ENCODE measurements at regions not wholly inside any gene's neighbourhood (a gene's known extent, or its start where the extent isn't known, plus 50 kb on each side); places are given as distances from the start of the nearest gene placed in this dataset.

DNA sequence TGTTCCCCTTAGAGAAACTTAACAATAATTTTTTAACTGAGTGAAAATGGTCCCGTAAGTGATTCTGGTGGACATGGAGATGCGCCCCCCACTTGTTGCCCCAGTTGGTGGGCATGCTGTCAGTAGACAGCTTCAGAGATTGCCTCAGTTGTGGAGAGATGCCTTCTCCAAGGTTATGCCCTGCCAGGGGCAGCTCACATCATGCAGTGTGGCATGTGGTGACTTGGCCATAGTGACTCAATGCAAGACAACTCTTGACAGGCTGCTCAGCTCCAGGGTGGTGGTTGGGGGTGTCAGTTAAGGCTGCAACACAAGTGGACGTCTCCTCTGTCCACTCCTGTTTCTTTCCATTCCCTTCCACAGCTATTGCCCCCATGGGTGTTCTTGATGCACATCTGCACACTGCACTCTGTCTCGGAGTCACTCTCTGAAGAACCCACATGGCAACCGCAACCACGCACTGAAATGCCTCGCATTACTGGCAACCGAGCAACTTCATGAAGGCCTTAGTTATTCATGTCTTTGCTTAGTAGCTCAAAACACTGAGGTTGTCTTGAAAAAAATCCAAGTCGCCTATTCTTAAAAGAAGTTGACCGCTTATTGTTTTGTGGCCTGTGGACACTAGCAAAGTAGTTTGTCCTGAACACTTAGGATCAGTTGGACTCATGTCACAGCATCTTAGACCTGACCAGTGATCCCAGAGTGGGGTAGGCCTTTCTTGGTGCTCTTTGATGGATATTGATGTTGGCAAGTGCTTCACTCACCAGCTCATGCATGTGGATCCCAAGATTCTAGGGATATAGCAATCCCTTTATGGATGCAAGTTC lies 54.8 kb upstream of the USP1 start:
- TF ChIP-seq CTCF (IDR thresholded peaks at IDR 0.05; ENCODE audit: insufficient read depth, low read length, severe bottlenecking) = no peak
- no peak for FAIRE-seq
- Histone ChIP-seq H3K27me3 (ENCODE audit: control insufficient read depth, insufficient read depth, low read length) (no peaks in the 10 kb centered on the region), H3K4me3 (ENCODE audit: low read depth, low read length) (no peak overlapping the region), H3K36me3 (ENCODE audit: control insufficient read depth, insufficient read depth, low read length) (no peaks in the 10 kb centered on the region)
- DNase-seq (ENCODE audit: low read depth) = peak; percentile 69

- FAIRE-seq (no peak), DNase-seq (ENCODE audit: low read depth) (no peak)
- no peak for TF ChIP-seq CTCF (IDR thresholded peaks at IDR 0.05; ENCODE audit: insufficient read depth, low read length, severe bottlenecking)
- H3K4me3 ChIP-seq (ENCODE audit: low read depth, low read length) = no peak overlapping the region
- H3K36me3 ChIP-seq (ENCODE audit: control insufficient read depth, insufficient read depth, low read length) = no peaks in the 10 kb centered on the region
- no peaks in the 10 kb centered on the region for H3K27me3 ChIP-seq (ENCODE audit: control insufficient read depth, insufficient read depth, low read length)
Measured at GRCh38 chr1:62382658-62382955, 54.2 kb upstream of the USP1 start.

- no peaks in the 10 kb centered on the region for H3K27me3 ChIP-seq (ENCODE audit: control insufficient read depth, insufficient read depth, low read length)
- no peak overlapping the region for H3K4me3 ChIP-seq (ENCODE audit: low read depth, low read length)
- DNase-seq (ENCODE audit: low read depth) (peak; percentile 82), FAIRE-seq (no peak)
- TF ChIP-seq CTCF (IDR thresholded peaks at IDR 0.05; ENCODE audit: insufficient read depth, low read length, severe bottlenecking) = no peak
- H3K36me3 ChIP-seq (ENCODE audit: control insufficient read depth, insufficient read depth, low read length) = no peaks in the 10 kb centered on the region
Measured at GRCh38 chr1:62384276-62385005, 52.4 kb upstream of the USP1 start.

DNA sequence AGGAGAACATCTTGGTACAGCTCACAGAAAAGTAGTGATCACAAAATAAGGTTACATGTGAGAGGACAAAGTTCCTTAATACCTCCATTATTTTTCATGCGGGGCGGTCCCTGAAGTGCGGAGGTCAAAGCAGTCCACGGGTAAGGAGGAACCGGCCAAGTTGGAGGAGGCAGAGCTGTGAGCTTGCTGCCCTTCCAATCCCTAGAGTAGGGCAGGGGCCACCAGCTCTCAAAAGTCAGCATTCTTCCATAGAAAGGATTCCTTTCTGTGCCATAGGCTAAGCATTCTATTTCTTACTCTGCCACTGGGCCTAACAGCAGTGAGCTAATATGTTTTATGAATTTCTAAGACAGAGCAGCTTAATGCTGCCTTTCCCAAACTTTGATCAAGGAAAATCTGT lies 50.9 kb upstream of the USP1 start:
- no peak overlapping the region for H3K4me3 ChIP-seq (ENCODE audit: low read depth, low read length)
- no peak for DNase-seq (ENCODE audit: low read depth)
- H3K27me3 ChIP-seq (ENCODE audit: control insufficient read depth, insufficient read depth, low read length) = no peaks in the 10 kb centered on the region
- TF ChIP-seq CTCF (IDR thresholded peaks at IDR 0.05; ENCODE audit: insufficient read depth, low read length, severe bottlenecking) = no peak
- H3K36me3 ChIP-seq (ENCODE audit: control insufficient read depth, insufficient read depth, low read length) = no peaks in the 10 kb centered on the region
- no peak for FAIRE-seq

- Histone ChIP-seq H3K4me3 (ENCODE audit: low read depth, low read length) (no peak overlapping the region), H3K36me3 (ENCODE audit: control insufficient read depth, insufficient read depth, low read length) (no peaks in the 10 kb centered on the region), H3K27me3 (ENCODE audit: control insufficient read depth, insufficient read depth, low read length) (no peaks in the 10 kb centered on the region)
- no peak for TF ChIP-seq CTCF (IDR thresholded peaks at IDR 0.05; ENCODE audit: insufficient read depth, low read length, severe bottlenecking)
- FAIRE-seq = no peak
- DNase-seq (ENCODE audit: low read depth) = no peak
Measured at GRCh38 chr1:62386351-62387121, 50.3 kb upstream of the USP1 start.
